ENCODE measurements at regions not wholly inside any gene's neighbourhood (a gene's known extent, or its start where the extent isn't known, plus 50 kb on each side); places are given as distances from the start of the nearest gene placed in this dataset.

DNA sequence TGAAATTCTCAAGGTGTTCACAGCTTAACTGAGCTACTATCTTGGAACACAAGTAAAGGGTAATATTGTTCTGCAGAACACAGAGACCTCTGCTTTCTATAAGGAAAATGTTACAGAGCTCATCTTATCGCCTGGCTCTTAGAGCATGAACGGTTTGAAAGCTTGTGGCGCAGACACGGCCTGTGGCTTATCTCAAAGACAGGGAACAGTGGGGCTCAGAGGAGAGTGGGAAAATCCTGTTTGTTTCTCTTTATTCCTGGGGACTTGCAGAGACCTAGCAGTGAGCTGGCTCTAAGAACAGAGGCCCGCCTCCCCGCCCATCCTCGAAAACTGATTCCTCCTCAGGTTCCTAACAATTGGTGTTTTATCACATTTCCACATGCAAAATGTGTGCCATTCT, 131.7 kb downstream of the EMX2 start:
- Histone ChIP-seq H3K27ac (no peak overlapping the region), H3K36me3 (replicated peaks) (no peaks in the 10 kb centered on the region), H3K4me3 (ENCODE audit: low read depth, low read length) (no peak overlapping the region), H3K27me3 (replicated peaks) (no peaks in the 10 kb centered on the region)
- no peak for DNase-seq
- TF ChIP-seq, protein P1, sequence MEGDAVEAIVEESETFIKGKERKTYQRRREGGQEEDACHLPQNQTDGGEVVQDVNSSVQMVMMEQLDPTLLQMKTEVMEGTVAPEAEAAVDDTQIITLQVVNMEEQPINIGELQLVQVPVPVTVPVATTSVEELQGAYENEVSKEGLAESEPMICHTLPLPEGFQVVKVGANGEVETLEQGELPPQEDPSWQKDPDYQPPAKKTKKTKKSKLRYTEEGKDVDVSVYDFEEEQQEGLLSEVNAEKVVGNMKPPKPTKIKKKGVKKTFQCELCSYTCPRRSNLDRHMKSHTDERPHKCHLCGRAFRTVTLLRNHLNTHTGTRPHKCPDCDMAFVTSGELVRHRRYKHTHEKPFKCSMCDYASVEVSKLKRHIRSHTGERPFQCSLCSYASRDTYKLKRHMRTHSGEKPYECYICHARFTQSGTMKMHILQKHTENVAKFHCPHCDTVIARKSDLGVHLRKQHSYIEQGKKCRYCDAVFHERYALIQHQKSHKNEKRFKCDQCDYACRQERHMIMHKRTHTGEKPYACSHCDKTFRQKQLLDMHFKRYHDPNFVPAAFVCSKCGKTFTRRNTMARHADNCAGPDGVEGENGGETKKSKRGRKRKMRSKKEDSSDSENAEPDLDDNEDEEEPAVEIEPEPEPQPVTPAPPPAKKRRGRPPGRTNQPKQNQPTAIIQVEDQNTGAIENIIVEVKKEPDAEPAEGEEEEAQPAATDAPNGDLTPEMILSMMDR (IDR thresholded peaks at IDR 0.05; ENCODE audit: low read depth, low read length, missing control alignments): no peak
- in situ Hi-C loops (cut with HindIII; ENCODE audit: low pct_ligation_motif_present, low sequenced_read_pairs): no loop called here

DNA sequence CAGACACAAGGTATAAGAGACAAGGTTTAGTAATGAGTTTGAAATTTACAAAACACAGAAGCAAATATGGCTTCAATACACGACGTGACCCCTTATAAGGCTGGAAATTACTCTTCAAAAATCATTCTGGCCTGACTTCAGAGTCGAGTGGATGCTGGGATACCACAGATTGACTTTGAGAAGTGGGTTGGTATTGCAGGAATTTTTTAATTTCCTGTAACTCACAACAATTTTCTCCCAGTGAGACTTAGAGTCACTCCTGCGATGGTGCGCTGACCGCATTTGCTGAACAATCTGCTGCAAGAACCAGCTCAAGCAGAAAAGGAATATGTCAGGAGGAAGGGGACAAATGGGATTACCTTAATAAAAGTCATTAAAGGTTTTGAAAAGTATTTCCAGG, 132.1 kb downstream of the EMX2 start:
- H3K4me3 ChIP-seq (ENCODE audit: low read depth, low read length): no peak overlapping the region
- in situ Hi-C loops (cut with HindIII; ENCODE audit: low pct_ligation_motif_present, low sequenced_read_pairs): no loop called here
- H3K27me3 ChIP-seq (replicated peaks): no peaks in the 10 kb centered on the region
- H3K36me3 ChIP-seq (replicated peaks): no peaks in the 10 kb centered on the region
- no peak overlapping the region for H3K27ac ChIP-seq
- no peak for DNase-seq
- TF ChIP-seq, protein P1 (IDR thresholded peaks at IDR 0.05; ENCODE audit: low read depth, low read length, missing control alignments): no peak

DNA sequence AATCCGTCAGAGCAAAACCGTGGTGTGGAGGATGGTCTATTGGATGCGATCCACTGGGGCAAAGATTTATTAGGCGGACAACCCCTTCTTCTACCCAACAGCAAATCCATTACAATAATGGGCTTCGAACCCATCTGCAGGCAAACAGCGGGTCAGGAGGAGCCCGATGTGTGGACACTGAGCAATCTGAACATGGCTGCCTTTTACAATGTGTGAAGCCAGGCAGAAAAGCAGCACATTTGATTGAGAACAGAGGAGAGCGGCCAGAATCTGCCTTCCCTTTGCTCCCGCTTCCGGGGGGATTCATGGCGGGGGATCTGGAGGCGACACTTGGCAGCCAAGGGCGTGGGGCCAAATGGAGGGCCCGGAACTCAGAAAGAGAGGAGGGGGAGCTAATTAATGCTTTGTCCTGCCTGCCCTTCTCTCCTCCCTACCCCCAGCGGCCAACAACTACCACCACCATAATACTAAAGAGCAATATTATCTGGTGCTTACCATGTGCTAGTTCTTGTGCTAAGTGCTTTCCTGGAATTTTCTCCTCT, 133.0 kb downstream of the EMX2 start:
- TF ChIP-seq, protein P1 (IDR thresholded peaks at IDR 0.05; ENCODE audit: low read depth, low read length, missing control alignments): no peak
- no peak overlapping the region for H3K4me3 ChIP-seq (ENCODE audit: low read depth, low read length)
- in situ Hi-C loops (cut with HindIII; ENCODE audit: low pct_ligation_motif_present, low sequenced_read_pairs): no loop called here
- H3K27ac ChIP-seq: no peak overlapping the region
- no peaks in the 10 kb centered on the region for H3K36me3 ChIP-seq (replicated peaks)
- no peak for DNase-seq
- no peaks in the 10 kb centered on the region for H3K27me3 ChIP-seq (replicated peaks)

DNA sequence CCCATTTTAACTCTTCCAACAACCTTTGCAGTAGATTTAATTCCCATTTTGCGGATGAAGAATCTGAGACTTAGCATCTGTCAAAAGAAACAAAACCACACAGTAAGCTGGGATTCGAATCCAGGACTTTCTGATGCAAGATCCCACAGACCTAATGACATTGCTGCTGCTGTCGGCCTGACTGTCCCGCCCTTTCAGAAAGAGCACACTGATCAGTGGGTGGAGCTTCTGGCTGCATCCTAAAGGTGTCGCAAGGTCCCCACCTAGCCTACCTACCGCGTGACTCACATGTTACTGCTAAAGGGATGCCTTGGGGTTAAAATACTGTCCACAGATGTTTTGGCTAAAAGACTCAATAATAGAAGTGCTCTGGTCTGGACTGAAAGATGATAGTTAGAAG, 134.7 kb downstream of the EMX2 start:
- H3K4me3 ChIP-seq (ENCODE audit: low read depth, low read length): no peak overlapping the region
- in situ Hi-C loops (cut with HindIII; ENCODE audit: low pct_ligation_motif_present, low sequenced_read_pairs): no loop called here

DNA sequence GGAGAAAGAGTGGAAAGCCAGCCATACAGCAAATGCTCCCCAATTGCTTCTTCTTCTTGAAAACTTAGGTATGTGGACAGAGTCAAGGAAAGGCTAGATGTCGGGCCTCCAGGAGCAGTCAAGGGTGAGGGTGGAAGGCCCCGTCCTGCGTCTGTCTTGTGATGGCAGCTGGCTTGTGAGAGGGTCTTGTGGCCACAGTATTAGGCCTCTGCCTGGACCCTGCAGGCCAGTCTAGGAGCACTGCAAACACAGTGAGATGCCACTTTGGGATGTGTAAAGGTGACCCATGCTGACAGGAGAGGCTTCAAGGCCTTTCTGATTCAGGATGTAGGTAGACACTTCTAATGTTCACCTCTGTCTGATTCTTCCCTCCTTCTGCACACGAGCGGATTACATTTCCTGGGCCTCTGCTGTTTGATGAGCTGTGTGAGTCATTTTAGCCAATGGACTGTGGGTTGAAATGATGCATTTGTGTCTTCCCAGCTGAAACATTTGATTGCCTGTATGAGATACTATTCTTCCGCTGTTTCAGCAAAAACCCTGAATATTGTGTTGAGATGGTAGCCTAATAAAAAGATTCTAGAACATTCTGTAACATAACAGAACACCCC, 135.4 kb downstream of the EMX2 start:
- H3K4me3 ChIP-seq (ENCODE audit: low read depth, low read length): no peak overlapping the region
- DNase-seq: peak; percentile 9
- H3K27ac ChIP-seq: no peak overlapping the region
- H3K27me3 ChIP-seq (replicated peaks): no peaks in the 10 kb centered on the region
- in situ Hi-C loops (cut with HindIII; ENCODE audit: low pct_ligation_motif_present, low sequenced_read_pairs): no loop called here
- no peaks in the 10 kb centered on the region for H3K36me3 ChIP-seq (replicated peaks)
- TF ChIP-seq, protein P1 (IDR thresholded peaks at IDR 0.05; ENCODE audit: low read depth, low read length, missing control alignments): no peak

More for the DNA sequence above, 134.7 kb downstream of the EMX2 start:
- TF ChIP-seq, protein P1 (IDR thresholded peaks at IDR 0.05; ENCODE audit: low read depth, low read length, missing control alignments): no peak
- H3K27me3 ChIP-seq (replicated peaks): no peaks in the 10 kb centered on the region
- H3K36me3 ChIP-seq (replicated peaks): no peaks in the 10 kb centered on the region
- DNase-seq: no peak
- H3K27ac ChIP-seq: no peak overlapping the region

DNA sequence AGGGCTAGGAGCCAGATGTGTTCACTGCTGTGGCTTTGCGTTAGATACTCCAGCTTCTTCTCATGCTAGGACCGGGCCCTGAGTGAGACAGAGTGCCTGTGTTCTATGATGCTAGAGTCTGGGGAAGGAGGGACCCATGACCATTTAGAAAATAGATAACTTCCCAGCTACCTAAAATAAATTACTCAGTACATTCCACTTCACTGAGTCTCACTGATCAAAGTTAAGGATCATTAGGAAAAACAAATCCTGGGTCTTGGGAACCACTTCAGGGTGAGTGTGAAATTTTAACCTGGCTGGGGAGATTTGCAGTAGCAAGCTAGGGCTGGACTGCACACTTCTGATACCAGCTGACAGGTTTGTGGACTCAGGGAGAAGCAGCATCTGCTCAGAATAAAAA, 138.1 kb downstream of the EMX2 start:
- no peak overlapping the region for H3K27ac ChIP-seq
- in situ Hi-C loops (cut with HindIII; ENCODE audit: low pct_ligation_motif_present, low sequenced_read_pairs): no loop called here
- H3K4me3 ChIP-seq (ENCODE audit: low read depth, low read length): no peak overlapping the region
- TF ChIP-seq, protein P1 (IDR thresholded peaks at IDR 0.05; ENCODE audit: low read depth, low read length, missing control alignments): no peak
- H3K36me3 ChIP-seq (replicated peaks): no peaks in the 10 kb centered on the region
- H3K27me3 ChIP-seq (replicated peaks): no peaks in the 10 kb centered on the region
- no peak for DNase-seq

Measured in brain microvascular endothelial cell (primary cell).